Fibroblast of lung (primary cell): ENCODE measurements at regions not wholly inside any gene's neighbourhood (a gene's known extent, or its start where the extent isn't known, plus 50 kb on each side); places are given as distances from the start of the nearest gene placed in this dataset.

ENCODE experiments used
- DNase-seq, 2 donors: peaks; one replicate each; pipeline versions ENCODE4 v3.0.0 to v3.0.0-alpha.2; 2010; ENCODE audit warnings: low read depth in 2 of 2
- H2AFZ ChIP-seq: 2 replicates; pipeline ENCODE4 v1.5.1; 2012; ENCODE audit warnings: low read length, control low read depth, inconsistent platforms
- H3K27ac ChIP-seq: 2 replicates; pipeline ENCODE4 v1.5.1; 2011; ENCODE audit warnings: low read length, control low read depth; ENCODE audit not compliant: insufficient read depth
- H3K27me3 ChIP-seq: 2 replicates; pipeline ENCODE4 v1.5.1; 2011; ENCODE audit warnings: mild to moderate bottlenecking, low read length; ENCODE audit not compliant: control insufficient read depth, insufficient read depth
- H3K36me3 ChIP-seq: 2 replicates; pipeline ENCODE4 v1.5.1; 2011; ENCODE audit warnings: low read length; ENCODE audit not compliant: control insufficient read depth, insufficient read depth
- H3K4me1 ChIP-seq: 2 replicates; pipeline ENCODE4 v1.5.1; 2011; ENCODE audit warnings: low read length; ENCODE audit not compliant: control insufficient read depth, insufficient read depth; ENCODE audit errors: extremely low read depth
- H3K4me2 ChIP-seq: 2 replicates; pipeline ENCODE4 v1.5.1; 2011; ENCODE audit warnings: low read length, control low read depth; ENCODE audit not compliant: insufficient read depth; ENCODE audit errors: extremely low read depth
- H3K4me3 ChIP-seq, 4 experiments: fragments of 200-600 bp in 1 of 4; sonication (generic) in 1 of 4; replicated peaks in 1 of 4; 2 replicates each; pipeline ENCODE4 v1.5.1; 2011 to 2016; ENCODE audit warnings: low read length in 4 of 4, low read depth in 3 of 4, mild to moderate bottlenecking in 3 of 4, control low read depth in 2 of 4, inconsistent platforms in 1 of 4, mixed read lengths in 1 of 4; ENCODE audit not compliant: insufficient read depth in 1 of 4; ENCODE audit errors: control extremely low read depth in 1 of 4
- H3K79me2 ChIP-seq: 2 replicates; pipeline ENCODE4 v1.5.1; 2012; ENCODE audit warnings: mild to moderate bottlenecking, low read length, inconsistent platforms; ENCODE audit not compliant: control insufficient read depth, insufficient read depth
- H3K9ac ChIP-seq: 2 replicates; pipeline ENCODE4 v1.5.1; 2011; ENCODE audit warnings: mild to moderate bottlenecking, low read length, control low read depth; ENCODE audit not compliant: insufficient read depth
- H3K9me3 ChIP-seq: 2 replicates; pipeline ENCODE4 v1.5.1; 2012; ENCODE audit warnings: low read depth, low read length; ENCODE audit not compliant: control insufficient read depth, insufficient read depth
- H4K20me1 ChIP-seq: 2 replicates; pipeline ENCODE4 v1.5.1; 2011; ENCODE audit warnings: low read length; ENCODE audit not compliant: control insufficient read depth, insufficient read depth; ENCODE audit errors: extremely low read depth
- CTCF ChIP-seq, 2 donors: IDR thresholded peaks in 1 of 2; conservative IDR thresholded peaks in 1 of 2; 1 replicate in 1 of 2; 2 replicates in 1 of 2; pipeline ENCODE4 v1.5.1; 2011 to 2012; ENCODE audit warnings: low read length in 2 of 2, control low read depth in 1 of 2, inconsistent platforms in 1 of 2, low read depth in 1 of 2, mild to moderate bottlenecking in 1 of 2
- EZH2 ChIP-seq: IDR thresholded peaks from 2 replicates; pipeline ENCODE4 v1.5.1; 2012; ENCODE audit warnings: low read length, control low read depth, mild to moderate bottlenecking; ENCODE audit errors: missing control alignments

GRCh38 chr17:79423811-79424465 is 186.9 kb downstream of the RBFOX3 start:
- H2AFZ ChIP-seq = no peak overlapping the region
- no peaks in the 10 kb centered on the region for H4K20me1 ChIP-seq
- no peaks in the 10 kb centered on the region for H3K36me3 ChIP-seq
- DNase-seq = no peak
- no peaks in the 10 kb centered on the region for H3K4me1 ChIP-seq
- no peak overlapping the region for H3K4me3 ChIP-seq
- no peak overlapping the region for H3K4me2 ChIP-seq
- no peaks in the 10 kb centered on the region for H3K79me2 ChIP-seq
- H3K27ac ChIP-seq = no peak overlapping the region
- no peak overlapping the region for H3K9ac ChIP-seq
- no peak for TF ChIP-seq CTCF (conservative IDR thresholded peaks at IDR 0.05 in 1 of 2, IDR thresholded peaks at IDR 0.05 in 1 of 2; ENCODE audit: low read depth in 1 of 2, low read length in 2 of 2)
- TF ChIP-seq EZH2 = no peak
- no peaks in the 10 kb centered on the region for H3K27me3 ChIP-seq
- no peaks in the 10 kb centered on the region for H3K9me3 ChIP-seq

- Histone ChIP-seq H3K4me2 (no peak overlapping the region), H4K20me1 (no peaks in the 10 kb centered on the region), H3K9me3 (no peaks in the 10 kb centered on the region), H3K4me1 (no peaks in the 10 kb centered on the region), H3K4me3 (no peak overlapping the region), H3K27ac (no peak overlapping the region), H3K27me3 (no peaks in the 10 kb centered on the region), H3K79me2 (no peaks in the 10 kb centered on the region), H3K36me3 (no peaks in the 10 kb centered on the region), H2AFZ (no peak overlapping the region), H3K9ac (no peak overlapping the region)
- no peak for TF ChIP-seq CTCF (conservative IDR thresholded peaks at IDR 0.05 in 1 of 2, IDR thresholded peaks at IDR 0.05 in 1 of 2; ENCODE audit: low read depth in 1 of 2, low read length in 2 of 2)
- no peak for DNase-seq
These were observed 188.6 kb downstream of the RBFOX3 start for GRCh38 chr17:79422236-79422635.

- Histone ChIP-seq H3K9ac (no peak overlapping the region), H3K4me2 (no peak overlapping the region), H3K4me1 (no peaks in the 10 kb centered on the region), H3K4me3 (no peak overlapping the region), H3K9me3 (no peaks in the 10 kb centered on the region), H3K27me3 (no peaks in the 10 kb centered on the region), H4K20me1 (no peaks in the 10 kb centered on the region), H2AFZ (no peak overlapping the region), H3K36me3 (no peaks in the 10 kb centered on the region), H3K27ac (no peak overlapping the region), H3K79me2 (no peaks in the 10 kb centered on the region)
- TF ChIP-seq CTCF (conservative IDR thresholded peaks at IDR 0.05 in 1 of 2, IDR thresholded peaks at IDR 0.05 in 1 of 2; ENCODE audit: low read depth in 1 of 2, low read length in 2 of 2) = no peak
- TF ChIP-seq EZH2 = no peak
- peak; percentile 1 to 20 for DNase-seq
These were observed 190.3 kb downstream of the RBFOX3 start for GRCh38 chr17:79420318-79421243.
